ENCODE measurements at regions not wholly inside any gene's neighbourhood (a gene's known extent, or its start where the extent isn't known, plus 50 kb on each side); places are given as distances from the start of the nearest gene placed in this dataset.
"Not testable (repeated sequence)": the region's sequence is repeated elsewhere in the genome, so short reads cannot be mapped to it uniquely, and the experiment has no call there.

DNA sequence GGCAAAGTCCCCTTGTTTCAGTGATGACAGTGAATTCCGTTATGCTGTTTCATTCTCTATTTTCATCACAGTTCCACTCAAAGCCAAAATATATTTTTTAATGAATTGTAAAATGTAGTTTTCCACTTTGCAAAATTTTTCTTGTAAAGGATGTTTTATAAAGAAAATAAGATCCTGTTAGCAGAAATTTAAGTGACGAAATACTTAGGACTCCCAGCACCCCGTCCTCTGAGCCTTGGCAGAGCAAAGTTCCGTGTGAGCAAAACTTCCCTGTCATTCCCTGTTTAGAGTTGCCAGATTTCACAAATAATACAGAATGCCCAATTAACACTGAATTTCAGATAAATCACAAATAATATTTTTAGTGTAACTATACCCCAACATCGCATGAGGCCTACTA is 81.0 kb upstream of the RBPJ start:
- DNase-seq (ENCODE audit: low read depth in 3 of 3), result no peak

DNA sequence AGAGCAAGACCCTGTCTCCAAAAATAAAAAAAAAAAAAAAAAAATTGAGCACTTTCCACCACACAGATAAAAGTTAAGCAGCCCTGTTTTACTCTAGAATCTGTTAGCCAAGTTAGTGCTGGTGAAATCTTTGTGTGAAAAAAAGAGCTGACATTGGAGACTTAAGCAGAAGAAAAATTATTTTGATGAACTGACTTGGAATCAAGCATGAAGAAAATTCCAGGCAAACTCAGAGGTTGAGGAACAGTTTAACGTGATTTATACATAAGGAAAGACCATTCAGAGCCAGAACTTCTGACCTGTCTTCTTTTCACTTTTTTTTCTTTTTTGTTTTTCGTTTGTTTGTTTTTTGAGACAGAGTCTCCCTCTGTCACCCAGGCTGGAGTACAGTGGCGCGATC is 79.6 kb upstream of the RBPJ start:
- no peak for DNase-seq (ENCODE audit: low read depth in 3 of 3)

- no peak for DNase-seq (ENCODE audit: low read depth in 3 of 3)
Observed at GRCh38 chr4:26242451-26242850, 78.4 kb upstream of the RBPJ start.

- DNase-seq (ENCODE audit: low read depth in 3 of 3), result not testable (repeated sequence)
Observed at GRCh38 chr4:26244138-26244537, 76.7 kb upstream of the RBPJ start.

GRCh38 chr4:26248647-26249046 is 72.2 kb upstream of the RBPJ start:
- no peak for DNase-seq (ENCODE audit: low read depth in 3 of 3)

DNA sequence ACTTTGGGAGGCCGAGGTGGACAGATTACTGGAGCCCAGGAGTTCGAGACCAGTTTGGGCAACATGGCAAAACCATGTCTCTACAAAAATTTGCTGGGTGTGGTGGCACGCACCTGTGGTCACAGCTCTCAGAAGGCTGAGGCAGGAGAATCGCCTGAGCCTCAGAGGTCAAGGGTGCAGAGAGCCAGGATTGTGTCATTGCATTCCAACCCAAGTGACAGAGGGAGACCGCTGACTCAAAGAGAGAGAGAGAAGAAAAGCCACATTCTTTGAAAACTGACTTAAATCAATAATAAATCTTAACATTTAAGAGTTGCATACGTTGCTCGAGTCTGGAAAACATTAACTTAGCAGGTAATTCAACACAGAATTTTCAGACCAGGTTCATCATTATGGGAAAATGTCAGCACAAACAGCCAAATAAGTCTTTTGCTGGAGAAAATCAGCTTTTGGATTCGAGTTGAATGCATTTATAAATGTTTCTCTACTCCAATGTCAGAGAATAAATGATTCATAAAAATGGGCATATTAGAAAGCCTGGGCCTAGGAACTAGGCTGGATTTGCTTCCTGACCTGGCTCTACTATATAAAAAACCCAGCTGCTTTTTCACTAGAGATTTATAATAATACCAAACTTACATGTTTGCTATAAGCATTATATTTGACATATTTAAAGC is 68.3 kb upstream of the RBPJ start:
- DNase-seq (ENCODE audit: low read depth in 3 of 3), result no peak

DNA sequence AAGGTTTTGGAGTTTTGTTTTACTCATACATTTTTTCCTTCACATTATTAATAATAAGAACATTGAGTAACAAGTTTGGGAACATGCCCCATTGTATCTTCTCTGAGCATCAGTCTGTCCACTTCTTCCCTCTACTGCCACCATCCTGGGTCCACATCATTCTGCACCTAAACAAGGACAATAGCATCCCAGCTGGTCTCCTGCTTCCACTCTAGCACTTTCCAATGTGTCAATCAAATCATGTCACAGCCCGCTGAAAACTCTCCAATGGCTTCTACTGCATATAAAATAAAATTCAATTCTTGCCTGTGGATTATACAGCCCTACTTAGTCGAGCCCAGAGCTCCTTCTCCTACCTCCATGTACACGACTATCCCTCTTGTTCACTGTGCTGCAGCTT is 66.8 kb upstream of the RBPJ start:
- DNase-seq (ENCODE audit: low read depth in 3 of 3), result no peak

DNA sequence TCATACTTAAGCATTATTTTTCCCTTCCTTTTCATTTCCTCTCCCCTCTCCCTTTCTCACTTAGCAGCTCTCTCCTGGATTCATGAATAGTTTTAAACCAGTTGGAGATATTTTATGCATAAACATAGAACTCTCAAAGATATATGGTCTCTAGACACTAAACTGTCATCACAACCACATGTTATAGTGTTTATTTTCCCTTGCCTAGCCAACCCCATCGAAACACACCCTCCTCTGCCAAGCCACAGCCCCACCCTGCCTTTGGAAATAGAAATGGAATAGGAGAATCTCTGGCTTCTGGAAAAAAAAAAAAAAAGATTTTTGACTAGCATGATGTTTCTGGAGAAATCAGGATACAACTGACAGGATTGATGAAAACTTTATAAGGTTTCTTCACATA is 64.8 kb upstream of the RBPJ start:
- no peak for DNase-seq (ENCODE audit: low read depth in 3 of 3)

DNA sequence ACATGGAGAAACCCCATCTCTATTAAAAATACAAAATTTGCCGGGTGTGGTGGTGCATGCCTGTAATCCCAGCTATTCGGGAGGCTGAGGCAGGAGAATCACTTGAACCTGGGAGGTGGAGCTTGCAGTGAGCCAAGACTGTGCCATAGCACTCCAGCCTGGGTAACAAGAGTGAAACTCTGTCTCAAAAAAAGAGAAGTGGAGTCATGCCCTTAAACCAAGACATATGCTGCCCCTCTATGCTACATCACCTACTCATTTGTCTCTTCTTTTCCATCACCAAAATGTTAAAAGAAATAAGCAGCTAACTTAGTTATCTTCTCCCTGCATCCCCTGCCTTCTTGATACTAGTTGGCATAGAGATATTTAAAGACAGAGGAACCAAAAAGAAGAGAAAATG is 63.4 kb upstream of the RBPJ start:
- DNase-seq (ENCODE audit: low read depth in 3 of 3), result not testable (repeated sequence)

DNA sequence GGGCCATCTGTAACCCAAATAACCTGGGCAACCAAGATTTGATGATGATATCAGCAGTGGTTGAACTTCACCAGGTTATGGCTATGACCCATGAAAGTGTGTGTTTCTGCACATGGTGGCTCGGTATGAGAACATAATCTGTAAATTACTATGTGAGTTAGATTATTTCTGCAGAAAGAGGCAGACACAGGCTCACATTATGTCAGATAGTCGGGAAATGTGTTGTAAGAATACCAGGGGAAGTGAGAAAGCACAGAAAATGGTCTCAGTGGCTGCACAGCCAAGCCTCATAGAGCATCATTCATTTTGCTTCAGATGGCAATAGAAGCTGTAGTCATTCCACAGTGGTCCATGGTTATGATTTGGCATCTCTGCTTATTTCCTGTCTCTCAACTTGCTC is 63.0 kb upstream of the RBPJ start:
- DNase-seq (ENCODE audit: low read depth in 3 of 3), result no peak

- DNase-seq (ENCODE audit: low read depth in 3 of 3), result no peak
Observed at GRCh38 chr4:26260571-26260970, 60.2 kb upstream of the RBPJ start.

- no peak for DNase-seq (ENCODE audit: low read depth in 3 of 3)
Observed at GRCh38 chr4:26261405-26261804, 59.4 kb upstream of the RBPJ start.

DNA sequence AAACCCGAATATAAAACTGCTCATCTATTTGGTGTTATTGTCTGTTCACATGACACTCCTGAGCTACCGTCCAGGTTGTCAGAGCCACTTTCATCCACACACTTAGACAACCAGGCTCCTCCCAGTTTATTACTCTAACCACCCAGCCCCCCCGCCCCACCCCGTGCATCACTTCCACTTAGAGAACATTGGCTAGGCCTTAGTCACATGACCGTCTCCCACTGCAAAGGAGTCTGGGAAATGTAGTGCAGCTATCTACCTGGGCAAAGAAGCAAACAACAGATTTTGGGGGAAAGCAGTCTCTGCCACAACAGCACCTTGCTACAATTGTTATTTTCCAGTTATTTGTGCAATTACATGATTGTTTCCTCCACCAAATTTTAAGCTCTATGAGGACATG is 57.6 kb upstream of the RBPJ start:
- no peak for DNase-seq (ENCODE audit: low read depth in 3 of 3)

GRCh38 chr4:26264109-26264508 is 56.7 kb upstream of the RBPJ start:
- DNase-seq (ENCODE audit: low read depth in 3 of 3), result no peak

DNA sequence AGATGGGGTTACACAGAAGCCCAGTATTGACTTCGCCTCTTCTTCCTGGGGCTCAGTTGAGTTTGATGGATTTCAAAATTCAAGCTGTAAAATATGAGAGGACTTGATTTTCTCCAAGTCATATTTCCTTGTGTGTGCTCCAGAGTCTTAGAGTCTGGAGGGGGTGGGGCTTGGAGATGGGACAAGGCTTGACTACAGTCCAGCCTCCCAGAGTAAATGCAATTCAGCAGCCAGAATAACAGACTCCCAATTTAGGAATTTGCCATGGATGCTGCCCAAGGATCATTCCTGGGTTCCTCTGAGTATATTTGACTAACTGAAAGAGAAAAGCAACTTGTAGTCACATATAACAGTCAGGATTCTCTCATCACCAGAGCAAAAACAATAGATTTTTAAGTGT is 53.7 kb upstream of the RBPJ start:
- DNase-seq (ENCODE audit: low read depth in 3 of 3), result no peak

DNA sequence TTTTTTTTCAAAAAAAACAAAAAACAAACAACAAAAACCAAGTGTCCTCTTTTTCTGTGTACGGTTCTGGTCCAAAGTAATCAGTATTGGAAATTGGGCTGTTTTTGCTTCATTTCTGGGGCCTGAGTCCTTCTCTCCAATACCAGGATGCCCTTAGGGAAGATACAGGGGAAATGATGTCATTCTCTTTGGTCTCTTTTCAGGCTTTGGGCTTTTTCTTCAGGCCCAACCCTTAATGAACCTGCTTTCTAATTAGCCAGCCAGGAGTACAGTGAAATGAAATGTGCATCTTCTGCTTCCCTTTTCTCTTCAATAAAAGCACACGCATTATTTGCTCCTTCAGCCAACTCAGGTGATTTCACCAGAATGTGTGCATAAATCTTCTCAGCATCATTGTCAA is 52.6 kb upstream of the RBPJ start:
- DNase-seq (ENCODE audit: low read depth in 3 of 3), result no peak

GRCh38 chr4:26269038-26269437 is 51.8 kb upstream of the RBPJ start:
- no peak for DNase-seq (ENCODE audit: low read depth in 3 of 3)
